ENCODE measurements at regions not wholly inside any gene's neighbourhood (a gene's known extent, or its start where the extent isn't known, plus 50 kb on each side); places are given as distances from the start of the nearest gene placed in this dataset.

DNA sequence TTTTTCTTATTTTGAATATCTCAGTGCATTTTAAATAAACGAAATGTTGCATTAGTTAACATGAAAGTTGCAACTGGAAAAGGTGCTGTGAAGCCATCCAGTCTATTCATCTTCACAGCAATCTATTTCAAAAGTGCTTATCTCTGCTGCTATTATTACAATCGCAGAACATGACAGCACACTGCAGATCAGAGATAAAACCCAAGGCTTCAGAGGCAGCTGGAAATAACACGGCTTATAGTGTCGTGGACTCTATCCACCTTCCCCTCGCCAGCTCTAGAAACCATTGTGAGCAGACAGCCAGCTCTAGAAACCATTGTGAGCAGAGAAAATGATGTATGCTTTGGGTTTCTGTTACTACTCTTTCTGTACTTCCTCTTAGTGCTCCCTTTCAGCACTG lies 1140.8 kb upstream of the CELF4 start:
- Histone ChIP-seq H2BK5ac (ENCODE audit: low read depth, low read length) (no peak overlapping the region), H4K8ac (ENCODE audit: extremely low read depth, insufficient read depth, low read length) (no peak overlapping the region), H3K23me2 (ENCODE audit: low read depth, low read length) (no peaks in the 10 kb centered on the region), H3K36me3 (ENCODE audit: control insufficient read depth in 2 of 4, insufficient read depth in 4 of 4, low read length in 3 of 4) (no peaks in the 10 kb centered on the region), H2AFZ (ENCODE audit: low read length) (no peak overlapping the region), H4K91ac (replicated peaks; ENCODE audit: insufficient read length, low read length) (no peak overlapping the region), H3K18ac (ENCODE audit: extremely low read depth, low read length) (no peak overlapping the region), H2BK120ac (replicated peaks; ENCODE audit: low read depth, low read length) (no peak overlapping the region), H3K4ac (replicated peaks; ENCODE audit: insufficient read length, low read depth, low read length) (no peak overlapping the region), H2AK5ac (ENCODE audit: low read depth, low read length) (no peak overlapping the region), H3K27ac (ENCODE audit: low read depth, low read length) (no peak overlapping the region), H3K27me3 (replicated peaks in 1 of 4; ENCODE audit: control insufficient read depth in 3 of 4, extremely low read depth in 1 of 4, insufficient read depth in 3 of 4, low read length in 3 of 4) (no peaks in the 10 kb centered on the region), H3K4me1 (replicated peaks in 1 of 4; ENCODE audit: control insufficient read depth in 3 of 4, insufficient read depth in 4 of 4, low read length in 3 of 4) (no peaks in the 10 kb centered on the region), H3K4me2 (ENCODE audit: insufficient read depth in 1 of 2, low read depth in 2 of 2, low read length in 2 of 2) (no peak overlapping the region), H3K79me2 (ENCODE audit: control insufficient read depth in 1 of 2, insufficient read depth in 2 of 2, low read length in 2 of 2) (no peaks in the 10 kb centered on the region), H4K5ac (ENCODE audit: insufficient read length, low read depth, low read length) (no peak overlapping the region), H3K14ac (ENCODE audit: insufficient read length) (no peak overlapping the region), H2BK12ac (ENCODE audit: low read depth, low read length) (no peak overlapping the region), H3K9me3 (ENCODE audit: insufficient read depth in 2 of 2, low read depth in 1 of 2, low read length in 1 of 2) (no peaks in the 10 kb centered on the region), H3K4me3 (ENCODE audit: extremely low read depth in 1 of 4, insufficient read depth in 2 of 4, low read depth in 3 of 4, low read length in 4 of 4) (no peak overlapping the region), H3K79me1 (ENCODE audit: low read depth, low read length) (no peaks in the 10 kb centered on the region), H3K9ac (replicated peaks in 1 of 4; ENCODE audit: extremely low read depth in 1 of 4, low read depth in 3 of 4, low read length in 3 of 4) (no peak overlapping the region), H2BK15ac (ENCODE audit: low read length) (no peak overlapping the region), H3K23ac (ENCODE audit: insufficient read length) (no peak overlapping the region), H3K56ac (replicated peaks; ENCODE audit: insufficient read length, low read depth, low read length) (no peak overlapping the region), H2BK20ac (ENCODE audit: low read length) (no peak overlapping the region), H4K20me1 (replicated peaks in 1 of 2; ENCODE audit: control insufficient read depth in 1 of 2, insufficient read depth in 2 of 2, low read length in 2 of 2) (no peaks in the 10 kb centered on the region)
- ChIA-PET CTCF (ENCODE audit: partially characterized antibody) (no interaction called here), POLR2A (ENCODE audit: partially characterized antibody) (no interaction called here)
- 89% methylated on average over 5 of the region's 5 CpGs; no CpG with 5 or more reads in 1 of the 2 experiments for WGBS, 2 experiments (ENCODE audit: extremely low coverage in 1 of 2, insufficient coverage in 1 of 2, insufficient read length in 1 of 2, insufficient replicate concordance in 2 of 2, low coverage in 1 of 2, low lambda C conversion rate in 2 of 2, missing lambda C conversion rate in 1 of 2)
- DNase-seq (ENCODE audit: low read depth in 1 of 2, low spot score in 2 of 2) (no peak), FAIRE-seq (no peak)
- TF ChIP-seq CHD2 (IDR thresholded peaks at IDR 0.05; ENCODE audit: low read length): no peak
- TF ChIP-seq, protein P1, sequence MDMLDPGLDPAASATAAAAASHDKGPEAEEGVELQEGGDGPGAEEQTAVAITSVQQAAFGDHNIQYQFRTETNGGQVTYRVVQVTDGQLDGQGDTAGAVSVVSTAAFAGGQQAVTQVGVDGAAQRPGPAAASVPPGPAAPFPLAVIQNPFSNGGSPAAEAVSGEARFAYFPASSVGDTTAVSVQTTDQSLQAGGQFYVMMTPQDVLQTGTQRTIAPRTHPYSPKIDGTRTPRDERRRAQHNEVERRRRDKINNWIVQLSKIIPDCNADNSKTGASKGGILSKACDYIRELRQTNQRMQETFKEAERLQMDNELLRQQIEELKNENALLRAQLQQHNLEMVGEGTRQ (IDR thresholded peaks at IDR 0.05; ENCODE audit: low read length): no peak
- TF ChIP-seq EP300 (IDR thresholded peaks at IDR 0.05; ENCODE audit: borderline replicate concordance in 1 of 2, low read depth in 2 of 2, low read length in 2 of 2): no peak

All from H1 (cell line).